GM23248 (cell line): ENCODE measurements at regions not wholly inside any gene's neighbourhood (a gene's known extent, or its start where the extent isn't known, plus 50 kb on each side); places are given as distances from the start of the nearest gene placed in this dataset.

Experiments
- EZH2 ChIP-seq: fragments of 200-600 bp; sonication (generic); IDR thresholded peaks from 2 replicates; pipeline ENCODE4 v1.6.1; 2018; ENCODE audit warnings: antibody characterized with exemption, mild to moderate bottlenecking; ENCODE audit not compliant: insufficient read depth, poor library complexity, severe bottlenecking
- EZH2phosphoT487 ChIP-seq: fragments of 200-600 bp; sonication (generic); IDR thresholded peaks from 2 replicates; pipeline ENCODE4 v1.6.1; 2018; ENCODE audit warnings: antibody characterized with exemption, moderate library complexity, mild to moderate bottlenecking, low read depth; ENCODE audit not compliant: insufficient read depth

- no peak for TF ChIP-seq EZH2
- no peak for TF ChIP-seq EZH2phosphoT487
Observed at GRCh38 chr6:55117267-55117666, 57.0 kb upstream of the HCRTR2 start.
